DMS53 (cell line): ENCODE measurements at regions not wholly inside any gene's neighbourhood (a gene's known extent, or its start where the extent isn't known, plus 50 kb on each side); places are given as distances from the start of the nearest gene placed in this dataset.
A peak's percentile ranks its signal among the peaks of the same experiment; 100 is the strongest.
"Not testable (repeated sequence)": the region's sequence is repeated elsewhere in the genome, so short reads cannot be mapped to it uniquely, and the experiment has no call there.

Source experiments
- DNase-seq: peaks from one replicate; lab custom pipeline; 2025; lab: John Stamatoyannopoulos, UW

- DNase-seq: peak; percentile 1
Observed at GRCh38 chrX:14351611-14352303, 177.6 kb upstream of the GLRA2 start.

- DNase-seq: no peak
Observed at GRCh38 chrX:14347523-14347922, 181.8 kb upstream of the GLRA2 start.

GRCh38 chrX:14344172-14344940, 185.0 kb upstream of the GLRA2 start:
- no peak for DNase-seq

- no peak for DNase-seq
Observed at GRCh38 chrX:14309431-14309830, 219.9 kb upstream of the GLRA2 start.

- DNase-seq: not testable (repeated sequence)
Observed at GRCh38 chrX:14308976-14309375, 220.4 kb upstream of the GLRA2 start.

- DNase-seq: no peak
Observed at GRCh38 chrX:14303891-14304290, 225.4 kb upstream of the GLRA2 start.

GRCh38 chrX:14302561-14302960, 226.8 kb upstream of the GLRA2 start:
- not testable (repeated sequence) for DNase-seq

GRCh38 chrX:14300376-14300775, 229.0 kb upstream of the GLRA2 start:
- no peak for DNase-seq

- no peak for DNase-seq
Observed at GRCh38 chrX:14295426-14295825, 233.9 kb upstream of the GLRA2 start.

GRCh38 chrX:14291666-14292500, 237.5 kb upstream of the GLRA2 start:
- DNase-seq: no peak

- no peak for DNase-seq
Observed at GRCh38 chrX:14290335-14290734, 239.0 kb upstream of the GLRA2 start.

GRCh38 chrX:14274691-14275090, 245.0 kb upstream of the GEMIN8 start:
- no peak for DNase-seq

GRCh38 chrX:14267216-14267615, 237.5 kb upstream of the GEMIN8 start:
- DNase-seq: no peak

- no peak for DNase-seq
Observed at GRCh38 chrX:14266705-14267104, 237.0 kb upstream of the GEMIN8 start.

- DNase-seq: no peak
Observed at GRCh38 chrX:14243823-14244222, 214.1 kb upstream of the GEMIN8 start.

GRCh38 chrX:14235004-14235403, 205.3 kb upstream of the GEMIN8 start:
- no peak for DNase-seq

- no peak for DNase-seq
Observed at GRCh38 chrX:14232688-14233087, 203.0 kb upstream of the GEMIN8 start.

GRCh38 chrX:14228611-14229010, 198.9 kb upstream of the GEMIN8 start:
- DNase-seq: peak; percentile 0

- DNase-seq: no peak
Observed at GRCh38 chrX:14220386-14220944, 190.8 kb upstream of the GEMIN8 start.

GRCh38 chrX:14209034-14209433, 179.3 kb upstream of the GEMIN8 start:
- peak; percentile 69 for DNase-seq

GRCh38 chrX:14194711-14195110, 165.0 kb upstream of the GEMIN8 start:
- no peak for DNase-seq

- DNase-seq: no peak
Observed at GRCh38 chrX:14193547-14193946, 163.9 kb upstream of the GEMIN8 start.
